Activated CD8-positive, alpha-beta memory T cell treated with anti-CD3 and anti-CD28 coated beads for 4 hours (primary cell): ENCODE measurements at regions not wholly inside any gene's neighbourhood (a gene's known extent, or its start where the extent isn't known, plus 50 kb on each side); places are given as distances from the start of the nearest gene placed in this dataset.

ENCODE experiments used
- DNase-seq, 2 donors: peaks; one replicate each; pipeline ENCODE4 v3.0.0-alpha.2; 2020; ENCODE audit warnings: low read depth in 2 of 2

GRCh38 chr2:129067070-129067469 is 748.4 kb upstream of the HS6ST1 start:
- no peak for DNase-seq

DNA sequence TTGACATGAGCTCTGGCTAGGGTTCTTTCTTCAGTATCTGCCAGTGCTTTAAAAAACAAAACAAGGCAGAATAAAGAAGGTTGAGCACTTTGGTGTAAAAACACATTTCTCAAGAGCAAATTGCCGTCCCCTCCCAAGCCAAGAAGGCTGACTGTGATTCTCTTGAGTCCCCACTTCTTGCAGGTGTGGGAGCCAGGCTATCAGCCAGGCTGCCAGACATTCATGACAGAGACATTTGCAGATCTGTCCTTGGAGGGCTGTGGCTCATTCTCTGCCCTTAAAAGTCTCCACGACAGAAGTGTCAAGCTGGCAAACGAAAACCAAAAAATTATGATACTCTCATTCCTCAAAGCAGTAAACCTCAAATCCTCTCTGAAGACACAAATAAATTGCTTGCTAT is 749.3 kb upstream of the HS6ST1 start:
- DNase-seq = no peak

- DNase-seq = no peak
Observed at GRCh38 chr2:129068543-129068942, 749.9 kb upstream of the HS6ST1 start.

- no peak for DNase-seq
Observed at GRCh38 chr2:129069875-129070594, 751.4 kb upstream of the HS6ST1 start.

DNA sequence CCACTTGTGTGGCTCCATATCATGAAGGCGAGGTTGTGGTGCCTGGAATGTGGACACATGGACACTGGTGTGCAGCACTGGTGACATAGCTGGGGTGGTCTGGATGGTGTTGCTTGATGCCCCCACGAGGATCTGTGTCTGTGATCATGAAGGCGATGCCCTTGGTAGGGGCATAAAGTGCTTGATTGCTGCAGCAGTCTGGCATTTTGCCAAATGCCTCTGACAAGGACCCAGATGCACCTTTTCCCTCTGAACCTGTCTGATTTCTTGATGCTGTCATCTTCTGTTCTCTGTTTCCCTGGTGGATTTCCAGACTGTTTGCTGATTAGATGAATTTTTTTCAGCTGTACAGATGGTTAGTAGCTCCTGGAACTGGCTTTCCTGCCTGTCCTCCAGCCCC is 752.0 kb upstream of the HS6ST1 start:
- DNase-seq = no peak

DNA sequence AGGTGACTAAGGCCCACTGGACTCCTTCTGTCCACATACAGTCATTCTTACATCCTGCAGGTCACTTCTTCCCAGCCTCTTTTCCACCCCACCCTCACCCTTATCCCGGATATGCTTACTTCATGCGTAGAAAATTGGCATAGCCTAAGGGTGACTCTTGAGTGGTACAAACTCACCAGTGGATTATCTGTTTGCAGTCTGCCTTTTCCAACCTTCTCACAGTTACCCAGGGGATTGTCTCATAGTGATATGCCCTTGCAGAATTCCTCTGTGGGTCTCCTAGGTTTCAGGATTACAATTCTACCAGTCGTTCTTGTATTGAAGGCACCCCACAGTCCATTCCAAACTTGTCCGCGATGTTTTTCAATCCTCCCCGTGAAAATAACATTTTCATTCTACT is 752.9 kb upstream of the HS6ST1 start:
- no peak for DNase-seq

- DNase-seq = no peak
Observed at GRCh38 chr2:129074298-129074920, 755.7 kb upstream of the HS6ST1 start.

DNA sequence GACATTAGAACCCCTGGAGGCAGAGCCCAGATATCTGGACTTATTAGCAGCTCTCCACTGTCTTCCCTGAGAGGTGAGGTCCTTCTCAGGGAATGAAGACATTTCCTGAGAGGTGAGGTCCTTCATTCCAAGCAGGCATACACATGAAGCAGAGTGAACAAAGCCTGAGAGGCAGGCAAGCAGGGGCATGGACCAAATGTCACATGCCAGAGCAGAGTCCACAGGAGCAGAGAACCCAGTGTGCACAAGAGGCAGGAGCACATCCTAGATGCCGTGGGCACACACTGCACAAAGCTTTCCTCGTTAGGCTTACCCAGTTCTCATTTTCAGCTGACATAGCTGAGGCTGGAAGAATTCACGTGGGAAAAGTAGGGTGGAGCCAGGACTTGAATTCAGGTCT is 759.9 kb upstream of the HS6ST1 start:
- no peak for DNase-seq

GRCh38 chr2:129080715-129081476 is 762.2 kb upstream of the HS6ST1 start:
- DNase-seq = no peak

DNA sequence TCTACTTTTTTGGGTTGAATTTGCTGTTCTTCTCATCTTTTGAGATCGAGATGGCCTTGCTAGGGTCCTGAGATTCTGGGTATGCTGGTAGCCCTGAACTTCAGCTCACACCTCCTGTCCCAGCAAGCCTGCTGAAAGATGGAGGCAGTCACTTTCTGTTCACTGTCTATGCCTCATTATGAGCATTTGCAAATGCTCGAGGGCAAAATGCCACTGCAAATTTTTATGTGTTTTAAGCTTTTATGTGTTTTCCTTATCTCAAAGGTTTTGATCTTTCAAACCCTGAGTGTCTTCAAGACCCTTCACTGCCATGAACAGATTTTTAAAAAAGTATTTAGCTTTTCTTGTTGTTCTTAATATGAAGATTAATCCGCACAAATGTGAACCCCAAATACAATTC is 766.7 kb upstream of the HS6ST1 start:
- DNase-seq = no peak

GRCh38 chr2:129087133-129087813 is 768.6 kb upstream of the HS6ST1 start:
- DNase-seq = no peak

GRCh38 chr2:129091620-129092019 is 773.0 kb upstream of the HS6ST1 start:
- no peak for DNase-seq

GRCh38 chr2:129092956-129093355 is 774.3 kb upstream of the HS6ST1 start:
- DNase-seq = no peak

GRCh38 chr2:129101186-129101585 is 782.5 kb upstream of the HS6ST1 start:
- no peak for DNase-seq

- DNase-seq = no peak
Observed at GRCh38 chr2:129103936-129104878, 785.5 kb upstream of the HS6ST1 start.

GRCh38 chr2:129112181-129112580 is 793.5 kb upstream of the HS6ST1 start:
- no peak for DNase-seq

DNA sequence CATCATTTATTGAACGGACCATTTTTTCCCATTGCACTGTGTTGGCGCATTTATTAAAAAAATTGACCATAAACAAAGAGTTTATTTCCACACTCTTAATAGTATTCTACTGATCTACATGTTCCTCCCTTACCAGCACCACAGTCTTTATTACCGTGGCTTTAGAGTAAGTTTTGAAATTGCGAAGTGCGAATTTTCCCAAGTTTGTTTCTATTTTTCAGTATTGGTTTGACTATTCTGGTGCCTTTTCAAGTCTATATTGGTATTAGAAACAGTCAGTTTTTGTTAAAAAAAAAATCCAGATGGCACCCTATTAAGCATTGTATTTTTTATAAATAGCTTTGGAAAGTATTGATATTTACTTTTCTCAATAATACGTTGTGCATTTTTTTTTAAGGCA is 795.1 kb upstream of the HS6ST1 start:
- no peak for DNase-seq

DNA sequence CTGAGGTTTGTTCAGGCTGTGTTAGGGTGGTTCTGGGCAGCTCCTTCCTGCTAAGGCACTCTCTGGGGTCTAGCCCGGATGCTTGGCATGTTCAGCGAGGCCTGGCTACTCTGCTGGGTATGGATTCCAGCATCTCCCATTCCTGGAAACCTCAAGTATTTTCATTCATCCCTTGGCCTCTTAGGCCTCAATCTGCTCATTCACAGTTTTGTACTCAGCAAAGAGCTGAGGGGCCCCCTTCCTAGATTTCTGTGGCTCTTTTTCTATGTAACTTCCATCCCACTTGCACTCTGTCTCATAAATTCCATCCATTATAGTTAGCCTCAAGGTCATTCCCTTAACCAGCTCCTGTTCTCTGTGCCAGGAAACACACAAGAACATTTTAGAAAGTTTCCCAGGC is 798.8 kb upstream of the HS6ST1 start:
- no peak for DNase-seq

- DNase-seq = no peak
Observed at GRCh38 chr2:129118296-129118695, 799.6 kb upstream of the HS6ST1 start.

DNA sequence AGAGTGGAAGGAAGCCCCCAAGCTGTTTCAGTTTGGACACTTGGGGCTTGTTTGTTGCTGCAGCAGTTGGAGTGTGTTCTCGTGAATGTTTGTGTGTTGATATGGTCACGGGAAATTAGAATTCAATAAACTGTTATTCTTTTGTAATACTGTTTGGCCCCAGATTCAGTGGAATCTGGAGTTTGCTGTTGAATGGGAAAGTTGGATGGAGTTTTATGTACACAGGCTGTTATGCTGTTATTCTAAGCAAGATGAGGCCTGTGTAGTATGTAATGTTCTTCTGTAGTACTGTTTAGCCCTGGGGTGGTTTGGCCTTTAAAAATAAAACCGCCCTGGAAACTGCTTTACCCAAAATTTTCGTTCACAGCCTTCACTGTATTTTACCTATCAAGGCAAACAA is 810.4 kb upstream of the HS6ST1 start:
- DNase-seq = no peak
